ENCODE measurements at regions not wholly inside any gene's neighbourhood (a gene's known extent, or its start where the extent isn't known, plus 50 kb on each side); places are given as distances from the start of the nearest gene placed in this dataset.

- TF ChIP-seq CTCF (IDR thresholded peaks at IDR 0.05; ENCODE audit: low read depth, low read length, poor library complexity, severe bottlenecking), result no peak
- no peak for TF ChIP-seq EZH2phosphoT487 (IDR thresholded peaks at IDR 0.05; ENCODE audit: borderline replicate concordance, low read length)
These were observed 252.9 kb downstream of the UACA start for GRCh38 chr15:70510433-70510832.
